ENCODE measurements at regions not wholly inside any gene's neighbourhood (a gene's known extent, or its start where the extent isn't known, plus 50 kb on each side); places are given as distances from the start of the nearest gene placed in this dataset.

DNA sequence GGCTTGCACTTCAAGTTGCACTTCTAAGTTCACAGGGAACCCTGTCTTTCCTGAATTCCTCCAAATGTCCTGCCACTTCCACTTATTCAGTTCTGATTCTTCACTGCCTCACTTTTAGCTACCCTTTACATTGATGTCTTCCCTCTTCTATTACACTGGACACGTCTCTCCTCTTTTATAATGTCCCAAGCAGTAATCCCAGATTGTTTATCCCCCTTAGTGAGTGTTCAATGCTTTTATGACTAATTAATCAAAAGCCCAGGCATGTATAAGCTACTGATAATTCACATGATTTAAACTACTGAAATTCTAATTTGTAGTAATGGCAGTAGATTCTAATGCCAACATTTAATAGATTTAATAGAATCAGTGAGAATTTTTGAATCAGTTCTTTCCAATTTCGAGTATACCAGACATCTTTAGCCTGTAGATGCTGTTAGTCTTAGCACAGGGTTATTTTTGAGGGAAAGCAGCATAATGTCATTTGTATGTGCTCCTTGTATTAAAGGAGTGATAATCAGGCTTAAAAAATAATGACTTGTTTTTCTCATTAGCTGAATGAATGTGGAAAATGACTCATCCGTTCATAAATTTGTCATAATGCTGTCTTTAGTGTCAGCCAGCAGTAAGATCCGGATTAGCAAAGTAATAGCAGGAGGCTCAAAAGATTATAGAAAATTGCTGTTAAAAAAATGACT is 703.1 kb downstream of the CENPC start:
- TF ChIP-seq, protein P1, sequence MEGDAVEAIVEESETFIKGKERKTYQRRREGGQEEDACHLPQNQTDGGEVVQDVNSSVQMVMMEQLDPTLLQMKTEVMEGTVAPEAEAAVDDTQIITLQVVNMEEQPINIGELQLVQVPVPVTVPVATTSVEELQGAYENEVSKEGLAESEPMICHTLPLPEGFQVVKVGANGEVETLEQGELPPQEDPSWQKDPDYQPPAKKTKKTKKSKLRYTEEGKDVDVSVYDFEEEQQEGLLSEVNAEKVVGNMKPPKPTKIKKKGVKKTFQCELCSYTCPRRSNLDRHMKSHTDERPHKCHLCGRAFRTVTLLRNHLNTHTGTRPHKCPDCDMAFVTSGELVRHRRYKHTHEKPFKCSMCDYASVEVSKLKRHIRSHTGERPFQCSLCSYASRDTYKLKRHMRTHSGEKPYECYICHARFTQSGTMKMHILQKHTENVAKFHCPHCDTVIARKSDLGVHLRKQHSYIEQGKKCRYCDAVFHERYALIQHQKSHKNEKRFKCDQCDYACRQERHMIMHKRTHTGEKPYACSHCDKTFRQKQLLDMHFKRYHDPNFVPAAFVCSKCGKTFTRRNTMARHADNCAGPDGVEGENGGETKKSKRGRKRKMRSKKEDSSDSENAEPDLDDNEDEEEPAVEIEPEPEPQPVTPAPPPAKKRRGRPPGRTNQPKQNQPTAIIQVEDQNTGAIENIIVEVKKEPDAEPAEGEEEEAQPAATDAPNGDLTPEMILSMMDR (IDR thresholded peaks at IDR 0.05; ENCODE audit: insufficient read depth, low read depth, low read length) = no peak
- no peak for TF ChIP-seq EZH2 (IDR thresholded peaks at IDR 0.05; ENCODE audit: insufficient read depth, low read length)

All from astrocyte (in vitro differentiated cells and primary cell).